Lung (tissue), 11 donors: ENCODE measurements at regions not wholly inside any gene's neighbourhood (a gene's known extent, or its start where the extent isn't known, plus 50 kb on each side); places are given as distances from the start of the nearest gene placed in this dataset.

Experiments used
- ATAC-seq: fragments of 200-7000 bp; cut with Tn5 transposase; one replicate; pipeline ENCODE4 v1.9.1; 2020; ENCODE audit warnings: moderate number of reproducible peaks; ENCODE audit not compliant: insufficient read depth, low FRiP score
- DNase-seq, 3 donors: peaks; one replicate each; pipeline ENCODE4 v3.0.0-alpha.2; 2013 to 2017
- H3K27ac ChIP-seq, 2 donors: one replicate each; pipeline ENCODE4 v1.5.1; 2013; ENCODE audit warnings: mild to moderate bottlenecking in 2 of 2, moderate library complexity in 2 of 2, control low read depth in 1 of 2, inconsistent platforms in 1 of 2, low read depth in 1 of 2, low read length in 1 of 2
- H3K27me3 ChIP-seq, 3 donors: one replicate each; pipeline ENCODE4 v1.5.1; 2013; ENCODE audit warnings: low read length in 2 of 3; ENCODE audit not compliant: control insufficient read depth in 3 of 3, insufficient read depth in 3 of 3
- H3K36me3 ChIP-seq, 4 donors: one replicate each; pipeline ENCODE4 v1.5.1; 2013; ENCODE audit warnings: low read length in 4 of 4, mild to moderate bottlenecking in 1 of 4, moderate library complexity in 1 of 4; ENCODE audit not compliant: control insufficient read depth in 4 of 4, insufficient read depth in 4 of 4
- H3K4me1 ChIP-seq, 5 donors: one replicate each; pipeline ENCODE4 v1.5.1; 2013; ENCODE audit warnings: low read length in 5 of 5, mild to moderate bottlenecking in 2 of 5, moderate library complexity in 1 of 5; ENCODE audit not compliant: control insufficient read depth in 5 of 5, insufficient read depth in 5 of 5
- H3K4me3 ChIP-seq: one replicate; pipeline ENCODE4 v1.5.1; 2013; ENCODE audit warnings: mild to moderate bottlenecking, control low read depth, moderate library complexity
- H3K9ac ChIP-seq, 2 donors: one replicate each; pipeline ENCODE4 v1.5.1; 2013; ENCODE audit warnings: low read length in 2 of 2, control low read depth in 1 of 2; ENCODE audit not compliant: insufficient read depth in 1 of 2
- H3K9me3 ChIP-seq, 4 donors: one replicate each; pipeline ENCODE4 v1.5.1; 2013; ENCODE audit warnings: low read length in 3 of 4, mild to moderate bottlenecking in 1 of 4, moderate library complexity in 1 of 4; ENCODE audit not compliant: control insufficient read depth in 4 of 4, insufficient read depth in 3 of 4
- CTCF ChIP-seq: IDR thresholded peaks from 2 replicates; pipeline ENCODE4 v1.5.1; 2012; ENCODE audit warnings: mild to moderate bottlenecking; ENCODE audit errors: control extremely low read depth, extremely low read depth
- WGBS, 2 donors: extraction: QIAGEN DNeasy Blood & Tissue Kit; methylation state at CpG; one replicate each; pipeline ENCODE4 v1.1.7; 2013; 5-methylcytosine and 5-hydroxymethylcytosine counted together
- donor health status: control.
- donor health status: control.
- donor health status: Bipolar disorder and iron deficiency.
- donor health status: healthy.
- donor health status: DM: yes; HTN: yes; CAD: no.

DNA sequence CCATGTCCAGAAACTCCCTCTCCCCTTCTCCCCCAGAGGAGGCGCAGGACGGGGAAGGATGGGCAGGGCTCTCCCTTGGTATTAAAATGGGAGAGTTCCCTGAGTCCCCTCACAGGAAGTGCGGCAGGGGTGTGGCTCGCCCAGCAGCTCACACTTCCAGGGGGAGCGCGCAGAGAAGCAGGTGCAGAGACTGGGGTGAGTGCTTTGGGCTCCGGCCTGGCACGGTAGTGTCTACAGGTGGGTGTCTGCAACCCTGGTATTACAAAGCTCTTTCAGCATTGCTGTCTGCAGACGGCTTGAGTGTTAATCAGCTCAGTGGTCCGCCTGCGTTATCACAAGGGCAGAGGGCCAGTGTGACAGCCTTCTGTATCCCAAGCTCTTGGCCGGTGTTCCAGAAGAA lies 114.9 kb upstream of the FBXL7 start:
- H3K4me1 ChIP-seq = peaks cover 0 to 5% (median 0%) of the 10 kb centered on the region in 5 donors
- DNase-seq (no peak), ATAC-seq (no peak)
- no peak for TF ChIP-seq CTCF
- WGBS, 2 donors = 81 to 87% methylated on average over 12 of the region's 12 CpGs
- no peaks in the 10 kb centered on the region for H3K36me3 ChIP-seq
- peaks cover 0 to 4% (median 0%) of the 10 kb centered on the region in 4 donors for H3K9me3 ChIP-seq
- no peak overlapping the region for H3K9ac ChIP-seq
- H3K27me3 ChIP-seq = no peaks in the 10 kb centered on the region
- no peak overlapping the region for H3K4me3 ChIP-seq
- H3K27ac ChIP-seq = no peak overlapping the region

GRCh38 chr5:15384581-15384980 lies 115.4 kb upstream of the FBXL7 start:
- 84 to 91% methylated on average over 16 of the region's 16 CpGs for WGBS, 2 donors
- Histone ChIP-seq H3K4me3 (no peak overlapping the region), H3K4me1 (peaks cover 0 to 5% (median 0%) of the 10 kb centered on the region in 5 donors), H3K9ac (no peak overlapping the region), H3K27me3 (no peaks in the 10 kb centered on the region), H3K27ac (no peak overlapping the region), H3K36me3 (no peaks in the 10 kb centered on the region), H3K9me3 (peaks cover 0 to 4% (median 0%) of the 10 kb centered on the region in 4 donors)
- ATAC-seq = no peak
- DNase-seq = no peak
- TF ChIP-seq CTCF = no peak

GRCh38 chr5:15384176-15384575 lies 115.8 kb upstream of the FBXL7 start:
- H3K36me3 ChIP-seq = no peaks in the 10 kb centered on the region
- H3K27ac ChIP-seq = no peak overlapping the region
- TF ChIP-seq CTCF = no peak
- H3K4me1 ChIP-seq = peaks cover 0 to 3% (median 0%) of the 10 kb centered on the region in 5 donors
- H3K4me3 ChIP-seq = no peak overlapping the region
- H3K9me3 ChIP-seq = peaks cover 0 to 4% (median 0%) of the 10 kb centered on the region in 4 donors
- ATAC-seq (no peak), DNase-seq (no peak)
- 84 to 88% methylated on average over 9 of the region's 9 CpGs for WGBS, 2 donors
- H3K27me3 ChIP-seq = no peaks in the 10 kb centered on the region
- H3K9ac ChIP-seq = no peak overlapping the region

GRCh38 chr5:15383469-15383868 lies 116.5 kb upstream of the FBXL7 start:
- H3K9ac ChIP-seq = no peak overlapping the region
- no peak for TF ChIP-seq CTCF
- 54 to 70% methylated on average over 1 of the region's 1 CpG for WGBS, 2 donors
- H3K27me3 ChIP-seq = no peaks in the 10 kb centered on the region
- no peak overlapping the region for H3K27ac ChIP-seq
- H3K9me3 ChIP-seq = peaks cover 0 to 4% (median 0%) of the 10 kb centered on the region in 4 donors
- ATAC-seq = no peak
- no peaks in the 10 kb centered on the region for H3K36me3 ChIP-seq
- no peaks in the 10 kb centered on the region for H3K4me1 ChIP-seq
- no peak for DNase-seq
- no peak overlapping the region for H3K4me3 ChIP-seq
